Stomach smooth muscle (tissue), 2 donors: ENCODE measurements at regions not wholly inside any gene's neighbourhood (a gene's known extent, or its start where the extent isn't known, plus 50 kb on each side); places are given as distances from the start of the nearest gene placed in this dataset.

Experiments used
- H3K27ac ChIP-seq: one replicate; pipeline ENCODE4 v1.7.0; 2013; ENCODE audit warnings: mild to moderate bottlenecking, low read length, inconsistent platforms
- H3K27me3 ChIP-seq, 2 donors: one replicate each; pipeline ENCODE4 v1.7.0; 2013; ENCODE audit warnings: low read length in 2 of 2; ENCODE audit not compliant: insufficient read depth in 2 of 2, control insufficient read depth in 1 of 2
- H3K36me3 ChIP-seq, 2 donors: one replicate each; pipeline ENCODE4 v1.7.0; 2013; ENCODE audit warnings: low read length in 2 of 2; ENCODE audit not compliant: control insufficient read depth in 2 of 2, insufficient read depth in 2 of 2
- H3K4me1 ChIP-seq: one replicate; pipeline ENCODE4 v1.7.0; 2013; ENCODE audit warnings: low read length; ENCODE audit not compliant: control insufficient read depth, insufficient read depth
- H3K4me3 ChIP-seq, 2 donors: one replicate each; pipeline ENCODE4 v1.7.0; 2013; ENCODE audit warnings: low read length in 2 of 2
- H3K9ac ChIP-seq, 2 donors: one replicate each; pipeline ENCODE4 v1.7.0; 2013; ENCODE audit warnings: low read length in 2 of 2, mild to moderate bottlenecking in 1 of 2
- H3K9me3 ChIP-seq, 2 donors: one replicate each; pipeline ENCODE4 v1.7.0; 2013; ENCODE audit warnings: low read length in 2 of 2; ENCODE audit not compliant: control insufficient read depth in 2 of 2
- donor health status: healthy.
- donor health status: Pancreatic carcinoma.

- no peaks in the 10 kb centered on the region for H3K36me3 ChIP-seq
- H3K4me3 ChIP-seq: no peak overlapping the region
- no peak overlapping the region for H3K9ac ChIP-seq
- no peaks in the 10 kb centered on the region for H3K27me3 ChIP-seq
- H3K9me3 ChIP-seq: no peaks in the 10 kb centered on the region
- H3K4me1 ChIP-seq: no peaks in the 10 kb centered on the region
- H3K27ac ChIP-seq: no peak overlapping the region
Observed at GRCh38 chr14:49493557-49493956, 92.6 kb downstream of the RPS29 start.

- Histone ChIP-seq H3K4me3 (no peak overlapping the region), H3K9ac (no peak overlapping the region), H3K9me3 (no peaks in the 10 kb centered on the region), H3K27ac (no peak overlapping the region), H3K27me3 (no peaks in the 10 kb centered on the region), H3K36me3 (no peaks in the 10 kb centered on the region), H3K4me1 (no peaks in the 10 kb centered on the region)
Observed at GRCh38 chr14:49492151-49492550, 94.0 kb downstream of the RPS29 start.

- Histone ChIP-seq H3K27me3 (no peaks in the 10 kb centered on the region), H3K4me3 (no peak overlapping the region), H3K9me3 (no peaks in the 10 kb centered on the region), H3K9ac (no peak overlapping the region), H3K36me3 (no peaks in the 10 kb centered on the region), H3K4me1 (no peaks in the 10 kb centered on the region), H3K27ac (no peak overlapping the region)
Observed at GRCh38 chr14:49489341-49489740, 96.8 kb downstream of the RPS29 start.

- no peak overlapping the region for H3K9ac ChIP-seq
- no peaks in the 10 kb centered on the region for H3K27me3 ChIP-seq
- H3K36me3 ChIP-seq: no peaks in the 10 kb centered on the region
- H3K4me1 ChIP-seq: no peaks in the 10 kb centered on the region
- H3K27ac ChIP-seq: no peak overlapping the region
- no peak overlapping the region for H3K4me3 ChIP-seq
- no peaks in the 10 kb centered on the region for H3K9me3 ChIP-seq
Observed at GRCh38 chr14:49487238-49487637, 98.9 kb downstream of the RPS29 start.

- Histone ChIP-seq H3K27ac (no peak overlapping the region), H3K36me3 (no peaks in the 10 kb centered on the region), H3K4me1 (no peaks in the 10 kb centered on the region), H3K27me3 (no peaks in the 10 kb centered on the region), H3K4me3 (no peak overlapping the region), H3K9ac (no peak overlapping the region), H3K9me3 (peaks cover 0 to 3% of the 10 kb centered on the region in 2 donors)
Observed at GRCh38 chr14:49485290-49485689, 100.9 kb downstream of the RPS29 start.

GRCh38 chr14:49484180-49484579 lies 102.0 kb downstream of the RPS29 start:
- H3K9ac ChIP-seq: no peak overlapping the region
- no peaks in the 10 kb centered on the region for H3K27me3 ChIP-seq
- H3K4me1 ChIP-seq: no peaks in the 10 kb centered on the region
- H3K27ac ChIP-seq: no peak overlapping the region
- H3K4me3 ChIP-seq: no peak overlapping the region
- H3K9me3 ChIP-seq: peaks cover 0 to 3% of the 10 kb centered on the region in 2 donors
- no peaks in the 10 kb centered on the region for H3K36me3 ChIP-seq

GRCh38 chr14:49483268-49483667 lies 102.9 kb downstream of the RPS29 start:
- Histone ChIP-seq H3K27me3 (no peaks in the 10 kb centered on the region), H3K27ac (no peak overlapping the region)

GRCh38 chr14:49480979-49481498 lies 105.1 kb downstream of the RPS29 start:
- no peak overlapping the region for H3K9ac ChIP-seq
- no peaks in the 10 kb centered on the region for H3K36me3 ChIP-seq

More at GRCh38 chr14:49483268-49483667, 102.9 kb downstream of the RPS29 start:
- Histone ChIP-seq H3K4me1 (no peaks in the 10 kb centered on the region), H3K4me3 (no peak overlapping the region), H3K36me3 (no peaks in the 10 kb centered on the region), H3K9me3 (peaks cover 0 to 3% of the 10 kb centered on the region in 2 donors), H3K9ac (no peak overlapping the region)

GRCh38 chr14:49480053-49480760 lies 106.0 kb downstream of the RPS29 start:
- H3K27ac ChIP-seq: no peak overlapping the region
- no peaks in the 10 kb centered on the region for H3K27me3 ChIP-seq
- no peaks in the 10 kb centered on the region for H3K4me1 ChIP-seq
- no peak overlapping the region for H3K4me3 ChIP-seq
- H3K9ac ChIP-seq: no peak overlapping the region
- peaks cover 0 to 3% of the 10 kb centered on the region in 2 donors for H3K9me3 ChIP-seq
- no peaks in the 10 kb centered on the region for H3K36me3 ChIP-seq

More at GRCh38 chr14:49480979-49481498, 105.1 kb downstream of the RPS29 start:
- no peak overlapping the region for H3K27ac ChIP-seq
- H3K4me1 ChIP-seq: no peaks in the 10 kb centered on the region
- peaks cover 0 to 3% of the 10 kb centered on the region in 2 donors for H3K9me3 ChIP-seq
- no peaks in the 10 kb centered on the region for H3K27me3 ChIP-seq
- H3K4me3 ChIP-seq: no peak overlapping the region

- Histone ChIP-seq H3K27ac (no peak overlapping the region), H3K36me3 (no peaks in the 10 kb centered on the region), H3K27me3 (no peaks in the 10 kb centered on the region), H3K9ac (no peak overlapping the region), H3K4me1 (no peaks in the 10 kb centered on the region), H3K4me3 (no peak overlapping the region), H3K9me3 (peaks cover 0 to 3% of the 10 kb centered on the region in 2 donors)
Observed at GRCh38 chr14:49479432-49479831, 106.7 kb downstream of the RPS29 start.

GRCh38 chr14:49478784-49479183 lies 107.4 kb downstream of the RPS29 start:
- no peaks in the 10 kb centered on the region for H3K36me3 ChIP-seq
- H3K27me3 ChIP-seq: no peaks in the 10 kb centered on the region
- H3K9me3 ChIP-seq: peaks cover 0 to 3% of the 10 kb centered on the region in 2 donors
- no peak overlapping the region for H3K4me3 ChIP-seq
- H3K9ac ChIP-seq: no peak overlapping the region
- no peaks in the 10 kb centered on the region for H3K4me1 ChIP-seq
- no peak overlapping the region for H3K27ac ChIP-seq
